Renal cortex interstitium (tissue), 11 donors: ENCODE measurements at regions not wholly inside any gene's neighbourhood (a gene's known extent, or its start where the extent isn't known, plus 50 kb on each side); places are given as distances from the start of the nearest gene placed in this dataset.
A peak's percentile ranks its signal among the peaks of the same experiment; 100 is the strongest.
"Not testable (repeated sequence)": the region's sequence is repeated elsewhere in the genome, so short reads cannot be mapped to it uniquely, and the experiment has no call there.

Experiments used
- DNase-seq, 11 donors: peaks; one replicate each; pipeline ENCODE4 v3.0.0-alpha.2; 2013; ENCODE audit warnings: low read depth in 9 of 11, low spot score in 4 of 11; ENCODE audit errors: extremely low read depth in 1 of 11

DNA sequence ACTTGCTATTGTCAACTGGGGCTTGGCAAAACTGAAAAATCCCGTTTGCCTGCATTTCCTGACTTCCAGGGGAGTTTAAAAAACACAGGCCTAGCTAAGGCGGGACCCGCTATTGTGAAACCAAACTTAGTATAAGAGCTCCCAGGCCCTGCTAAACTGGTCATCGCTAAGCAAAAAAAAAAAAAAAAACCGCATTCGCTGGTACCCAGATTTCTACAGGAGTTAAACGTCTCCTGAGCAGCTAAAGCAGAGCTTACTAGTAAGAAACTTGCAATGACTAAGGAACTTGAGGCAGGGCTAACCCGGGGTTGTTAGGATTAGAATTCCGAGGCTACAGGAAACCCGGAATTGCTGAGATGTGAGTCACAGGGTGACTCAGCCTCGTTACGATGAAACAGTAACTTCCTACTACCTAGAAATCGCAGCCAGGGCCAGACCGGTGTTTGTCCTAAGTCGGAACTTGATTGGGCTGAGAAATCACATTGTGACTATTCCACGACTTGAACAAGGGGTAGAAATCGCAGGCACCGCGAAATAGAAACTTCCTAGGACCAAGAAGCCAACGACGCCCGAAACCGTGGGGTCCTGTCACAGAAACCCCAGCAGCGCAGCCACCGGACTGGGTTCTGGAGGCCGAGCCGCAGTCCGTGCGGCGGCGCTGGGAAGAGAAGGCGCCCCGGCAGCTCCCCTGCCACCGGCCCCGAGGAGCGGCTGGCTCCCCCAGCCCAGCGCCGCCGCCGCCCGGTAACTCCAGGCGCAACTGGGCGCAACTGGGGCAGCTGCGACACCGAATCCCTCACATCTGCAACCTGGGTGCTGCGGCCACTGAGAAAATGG is 89.4 kb downstream of the ANXA2R start:
- peak in 5 of 11 donors; percentile 32 to 58 (median 47) for DNase-seq

DNA sequence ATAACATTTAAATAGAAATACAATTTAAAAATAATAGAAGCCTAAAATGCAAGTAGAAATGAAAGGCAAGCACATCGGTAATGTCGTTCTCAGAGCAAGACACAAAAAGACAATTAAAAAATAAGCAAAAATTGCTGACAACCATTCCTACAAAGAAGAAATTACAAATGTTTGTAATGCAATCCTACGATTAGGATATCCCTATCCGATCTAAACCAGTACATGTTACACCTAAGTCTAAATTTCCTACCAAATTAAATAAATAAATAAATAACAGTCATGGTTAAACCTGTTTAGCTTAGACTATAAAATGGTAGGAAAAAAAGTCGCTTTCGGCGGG is 90.0 kb downstream of the ANXA2R start:
- no peak for DNase-seq

DNA sequence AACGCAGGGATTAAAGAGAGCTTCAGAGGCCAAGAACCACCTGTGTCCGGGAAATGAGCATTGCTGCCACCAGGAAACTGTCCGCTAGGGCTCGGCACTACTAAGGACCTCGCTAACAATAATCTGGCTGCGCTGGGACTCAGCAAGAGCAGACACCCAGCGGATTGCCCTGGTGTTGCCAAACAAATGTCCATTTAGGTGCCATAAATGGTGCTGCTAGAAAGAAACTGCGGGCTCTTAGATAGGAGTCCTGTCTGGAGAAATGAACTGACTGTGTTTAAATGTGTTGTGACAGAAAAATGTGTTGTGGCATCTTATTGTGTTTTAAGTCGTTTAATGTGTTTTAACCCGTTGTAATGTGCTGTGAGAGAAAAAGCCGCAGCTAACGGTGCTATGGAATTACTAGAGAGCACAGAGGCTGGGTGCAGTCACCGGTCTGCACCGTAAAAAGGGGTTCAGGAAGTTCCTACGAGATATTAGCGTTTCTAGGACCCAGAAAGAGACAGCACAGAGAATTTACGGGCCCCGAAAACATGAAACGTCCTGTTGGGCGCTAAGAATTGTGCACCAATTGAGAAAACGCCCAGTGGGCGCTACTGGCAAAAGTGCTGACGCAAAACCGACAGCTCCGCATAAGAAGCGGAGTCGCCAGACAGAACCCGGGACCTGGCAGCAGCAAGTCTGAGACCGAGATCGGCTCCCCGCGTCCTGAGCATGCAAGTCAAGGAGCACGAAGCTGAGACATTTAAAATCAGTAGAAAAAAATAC is 90.6 kb downstream of the ANXA2R start:
- DNase-seq = peak in 2 of 11 donors; percentile 42 to 60

DNA sequence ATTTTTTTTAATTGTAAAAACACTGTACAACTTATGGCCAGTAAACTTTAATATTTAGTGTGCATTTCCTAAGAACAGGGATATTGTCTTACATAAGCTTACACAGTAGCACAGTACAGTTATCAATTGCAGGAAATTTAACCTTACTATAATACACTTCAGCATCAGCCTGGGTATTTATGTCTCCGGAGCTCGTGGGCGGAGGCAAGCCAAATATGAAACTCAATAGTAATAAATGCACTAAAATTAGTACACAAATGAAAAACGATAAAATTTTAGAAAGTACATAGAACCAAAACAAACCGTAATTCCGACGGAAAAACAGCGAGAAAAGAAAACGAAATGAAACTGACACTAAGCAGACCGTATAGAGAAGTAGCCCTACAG is 91.2 kb downstream of the ANXA2R start:
- no peak for DNase-seq

DNA sequence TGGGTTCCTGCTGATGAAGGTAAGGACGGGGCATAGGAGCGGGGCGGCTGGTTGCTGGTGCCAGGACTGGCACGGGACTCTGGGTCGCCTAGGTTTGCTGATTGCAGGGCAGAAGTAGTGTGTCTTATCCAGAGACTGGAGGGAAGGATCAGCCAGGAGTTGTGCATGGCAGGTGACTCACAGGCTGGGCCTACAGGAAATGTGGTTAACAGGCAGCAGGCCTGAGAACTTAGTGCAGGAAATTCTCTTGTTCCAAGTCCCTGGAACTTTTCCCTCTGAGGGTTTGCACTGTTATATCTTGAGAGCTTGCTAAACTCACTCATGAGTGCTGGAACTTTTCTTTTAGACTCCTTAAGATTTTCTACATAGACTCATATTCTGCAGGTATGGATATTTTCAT is 95.1 kb downstream of the ANXA2R start:
- DNase-seq = no peak

DNA sequence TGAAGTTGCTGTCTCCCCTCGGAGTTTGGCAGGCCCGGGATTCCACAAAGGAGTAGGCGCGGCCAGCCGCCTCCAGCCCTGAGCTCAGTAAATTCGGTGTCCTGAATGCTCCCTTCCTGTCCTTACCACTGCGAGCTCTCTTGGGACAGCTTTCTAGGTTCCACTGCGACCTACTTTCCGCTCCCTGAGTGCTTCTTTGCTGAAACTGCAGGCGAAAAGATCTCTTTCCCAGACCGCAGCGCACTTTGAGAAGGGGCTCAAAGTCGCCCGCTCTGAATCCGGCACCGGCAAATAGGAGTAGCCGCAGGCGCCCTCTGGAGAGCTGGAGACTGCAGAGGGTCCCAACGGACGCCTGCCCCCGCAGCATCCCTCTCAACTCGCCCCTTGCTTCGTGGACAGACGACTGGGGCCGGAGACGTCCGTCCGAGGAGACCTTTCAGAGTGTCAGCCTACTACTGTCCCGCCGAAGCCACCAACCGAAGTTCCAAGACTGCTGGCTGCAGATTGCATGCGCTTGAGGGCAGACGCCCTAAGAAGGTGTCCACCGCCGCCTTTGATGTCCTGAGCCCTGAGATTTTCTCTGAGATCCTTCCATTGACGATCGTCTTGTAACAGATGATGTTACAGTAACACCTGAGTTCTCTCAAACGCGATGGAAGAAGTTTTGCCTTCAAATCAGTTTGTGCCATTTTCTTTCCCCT is 96.0 kb downstream of the ANXA2R start:
- no peak for DNase-seq

DNA sequence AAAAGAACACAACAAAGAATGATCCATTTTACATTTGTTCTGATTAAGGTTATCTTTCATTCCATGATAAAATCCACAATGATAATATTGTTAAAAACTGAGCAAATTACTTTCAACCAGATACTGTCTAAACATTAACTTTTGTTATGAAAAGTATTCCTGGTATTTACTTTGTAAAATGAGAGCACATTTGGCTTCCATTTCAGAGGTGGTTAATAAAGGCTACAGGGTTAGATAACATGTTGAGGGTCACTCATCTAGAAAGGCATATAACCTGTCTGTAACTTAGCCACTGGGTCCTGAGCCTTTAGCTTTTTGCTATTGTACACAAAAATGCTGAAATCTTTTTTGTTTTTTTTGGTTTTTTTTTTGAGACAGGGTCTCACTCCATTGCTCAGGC is 99.3 kb downstream of the ANXA2R start:
- DNase-seq = no peak

DNA sequence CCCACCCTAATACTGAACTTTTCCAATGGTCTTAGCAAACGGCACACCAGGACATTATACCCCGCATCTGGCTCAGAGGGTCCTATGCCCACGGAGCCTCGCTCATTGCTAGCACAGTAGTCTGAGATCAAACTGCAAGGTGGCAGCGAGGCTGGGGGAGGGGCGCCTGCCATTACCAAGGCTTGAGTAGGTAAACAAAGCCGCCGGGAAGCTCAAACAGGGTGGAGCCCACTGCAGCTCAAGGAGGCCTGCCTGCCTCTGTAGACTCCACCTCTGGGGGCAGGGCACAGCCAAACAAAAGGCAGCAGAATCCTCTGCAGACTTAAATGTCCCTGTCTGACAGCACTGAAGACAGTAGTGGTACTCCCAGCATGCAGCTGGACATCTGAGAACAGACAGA is 108.1 kb downstream of the ANXA2R start:
- DNase-seq = not testable (repeated sequence)

DNA sequence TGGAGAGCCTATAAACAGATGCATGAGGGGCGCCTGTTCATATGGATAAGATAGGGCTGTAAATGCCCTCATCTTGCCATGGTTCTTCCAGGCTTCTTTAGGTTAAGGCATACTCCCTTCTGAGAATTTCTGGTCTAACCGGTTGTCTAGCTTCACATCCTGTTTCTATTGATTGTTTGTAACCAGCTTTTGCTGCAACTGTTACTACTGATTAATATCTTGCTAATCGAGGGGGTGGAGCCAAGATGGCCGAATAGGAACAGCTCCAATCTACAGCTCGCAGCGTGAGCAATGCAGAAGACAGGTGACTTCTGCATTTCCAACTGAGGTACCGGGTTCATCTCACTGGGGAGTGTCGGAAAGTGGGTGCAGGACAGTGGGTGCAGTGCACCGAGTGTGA is 108.7 kb downstream of the ANXA2R start:
- not testable (repeated sequence) for DNase-seq

DNA sequence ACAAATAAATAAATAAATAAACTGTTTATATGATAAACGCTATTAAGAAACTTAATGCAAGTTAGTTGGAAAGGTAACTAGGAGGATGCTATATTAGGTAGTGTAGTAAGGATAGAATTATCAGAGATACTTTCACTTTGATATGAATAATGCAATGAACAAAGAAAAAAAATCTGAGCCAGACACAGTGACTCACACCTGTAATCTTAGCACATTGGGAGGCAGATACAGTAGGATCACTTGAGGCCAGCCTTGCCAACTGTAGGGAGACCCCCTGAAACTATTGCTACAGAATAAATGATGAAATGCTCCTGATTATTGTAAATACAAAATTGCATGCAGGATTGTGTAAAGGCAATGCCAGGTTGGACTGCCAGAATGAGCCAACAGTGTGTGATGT is 109.2 kb downstream of the ANXA2R start:
- DNase-seq = no peak

DNA sequence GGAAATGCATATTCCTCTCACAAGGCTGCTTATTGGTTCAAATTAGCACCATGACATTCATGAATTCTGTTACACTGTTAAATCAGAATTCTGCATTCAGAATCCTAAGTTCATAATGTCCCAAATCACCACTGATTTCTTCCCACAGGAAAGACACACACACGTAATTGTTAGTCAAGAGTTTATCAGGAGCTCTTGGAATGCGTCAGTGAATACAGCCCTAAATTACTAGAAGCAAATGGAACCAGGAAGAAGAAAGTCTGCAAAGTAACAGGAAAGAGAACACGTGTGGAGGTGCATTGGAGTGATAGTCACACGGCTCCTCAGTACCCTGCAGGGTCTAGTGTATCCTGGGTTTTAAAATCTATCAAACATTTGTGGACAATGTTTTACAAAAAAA is 110.2 kb downstream of the ANXA2R start:
- DNase-seq = no peak

DNA sequence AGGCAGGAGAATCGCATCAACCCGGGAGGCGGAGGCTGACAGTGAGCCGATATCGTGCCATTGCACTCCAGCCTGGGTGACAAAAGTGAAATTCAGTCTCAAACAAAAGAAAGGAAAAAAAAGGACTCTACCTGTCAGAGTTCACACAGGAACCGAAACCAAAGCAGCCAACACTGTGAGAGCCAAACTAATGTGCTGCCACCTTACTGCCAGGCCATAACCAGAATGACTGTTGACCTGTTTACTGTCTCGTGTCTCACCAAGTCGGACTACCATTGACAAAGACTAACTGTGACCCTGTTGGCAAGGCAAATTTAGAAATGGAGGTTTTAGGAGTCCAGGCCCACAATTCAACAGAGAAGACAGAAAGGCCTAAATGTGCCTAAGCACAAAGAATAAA is 112.4 kb downstream of the ANXA2R start:
- DNase-seq = no peak

DNA sequence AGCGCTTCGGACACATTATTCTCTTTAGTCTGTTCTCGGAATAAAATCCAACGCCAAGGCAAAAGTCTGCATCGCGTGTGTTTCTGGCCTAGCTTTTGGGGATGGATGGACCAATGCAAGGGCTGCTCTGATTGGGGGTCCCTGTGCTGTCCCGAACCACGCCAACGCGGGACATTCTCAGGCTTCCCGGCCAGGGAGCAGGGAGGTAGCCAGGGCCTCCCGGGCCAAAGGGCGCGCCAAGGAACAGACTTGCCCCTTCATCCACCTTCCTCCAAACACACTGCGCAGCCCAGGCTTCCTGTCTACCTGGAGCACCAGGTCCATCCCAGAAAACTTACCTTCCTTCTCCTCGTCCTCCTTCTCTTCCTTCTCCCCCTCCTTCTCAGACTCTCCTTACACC is 113.0 kb upstream of the SELENOP start:
- DNase-seq = no peak

DNA sequence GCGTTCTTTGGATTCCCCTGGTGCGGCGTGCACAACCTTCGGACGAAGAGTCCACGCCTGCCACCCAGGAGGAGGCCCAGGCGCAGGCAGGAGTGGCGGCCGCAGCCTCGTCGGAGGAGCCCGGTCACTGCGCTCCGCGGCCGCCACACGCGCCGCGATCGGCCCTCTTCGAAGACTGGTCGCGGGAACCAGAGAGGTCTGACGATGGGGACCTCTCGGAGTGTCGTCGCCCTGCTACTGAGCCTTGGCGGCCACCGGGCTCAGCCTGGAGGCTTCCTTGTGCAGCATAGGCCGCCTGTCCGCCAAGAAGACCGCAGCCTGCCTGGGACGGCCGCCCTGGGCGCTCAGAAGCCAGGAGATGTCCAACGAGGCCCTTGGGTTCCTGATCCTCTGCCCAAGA is 112.5 kb upstream of the SELENOP start:
- DNase-seq = no peak

DNA sequence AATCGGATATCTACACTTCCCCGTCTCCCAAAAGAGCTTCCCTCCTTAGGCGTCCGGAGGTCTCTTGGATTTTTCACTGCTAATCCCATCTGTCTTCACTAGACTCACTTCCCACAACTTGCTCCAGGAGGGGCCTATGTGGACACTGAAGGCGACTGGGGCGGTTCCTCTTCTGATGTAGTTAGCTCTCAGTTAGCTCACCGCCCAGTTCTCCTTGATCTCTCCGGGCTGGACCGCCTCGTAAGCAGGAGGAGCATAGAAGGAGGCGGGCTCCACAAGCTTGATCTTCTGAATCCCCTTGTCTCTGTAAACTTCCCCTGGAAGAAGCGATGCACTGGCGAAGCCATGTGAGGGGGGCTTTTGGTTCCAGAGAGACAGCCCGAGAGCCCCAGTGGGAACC is 112.0 kb upstream of the SELENOP start:
- DNase-seq = no peak

DNA sequence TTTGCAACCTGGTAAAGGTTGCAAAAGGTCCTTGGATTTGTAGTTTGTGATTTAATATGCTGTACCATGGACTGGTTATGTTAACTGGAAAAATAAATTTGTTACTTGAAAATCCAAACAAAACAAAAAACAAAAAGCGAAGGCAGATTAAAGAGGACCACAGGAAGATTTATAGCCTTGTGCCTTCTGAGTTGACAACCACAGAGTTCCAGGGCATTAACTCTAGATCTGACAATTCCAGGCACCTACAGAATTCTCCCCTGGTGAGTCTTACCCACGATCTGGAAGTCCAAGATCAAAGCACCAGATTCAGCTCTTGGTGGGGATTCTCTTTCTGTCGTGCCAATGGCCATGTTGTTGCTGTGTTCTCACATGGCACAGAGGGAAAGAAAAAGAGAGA is 107.9 kb upstream of the SELENOP start:
- DNase-seq = no peak

DNA sequence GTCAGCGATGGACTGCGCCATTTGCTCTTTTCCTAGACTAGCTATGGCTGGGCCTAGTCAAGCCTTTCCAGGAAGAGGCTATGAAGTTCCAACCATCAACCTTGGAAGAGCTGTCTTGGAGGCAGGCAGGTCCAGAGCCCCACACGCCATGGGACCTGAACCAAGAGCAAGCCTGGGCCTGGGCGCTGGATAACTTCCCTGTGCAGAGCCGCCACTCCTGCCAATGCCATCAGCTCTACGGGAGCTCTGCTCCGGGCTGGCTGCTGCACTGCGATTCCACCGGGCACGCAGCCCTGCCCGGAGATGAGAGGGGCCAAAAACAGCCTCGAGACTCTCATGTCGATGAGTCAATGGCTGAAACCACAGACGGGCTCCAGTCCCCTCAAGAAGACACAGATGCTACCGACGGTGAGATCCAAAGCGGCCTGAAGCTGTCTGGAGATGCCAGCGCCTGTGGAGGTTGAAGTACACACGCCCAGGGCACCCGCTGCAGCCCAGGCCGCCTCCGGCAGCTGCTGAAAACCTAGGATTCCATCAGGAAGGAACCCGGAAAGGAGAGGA is 103.7 kb upstream of the SELENOP start:
- no peak for DNase-seq

DNA sequence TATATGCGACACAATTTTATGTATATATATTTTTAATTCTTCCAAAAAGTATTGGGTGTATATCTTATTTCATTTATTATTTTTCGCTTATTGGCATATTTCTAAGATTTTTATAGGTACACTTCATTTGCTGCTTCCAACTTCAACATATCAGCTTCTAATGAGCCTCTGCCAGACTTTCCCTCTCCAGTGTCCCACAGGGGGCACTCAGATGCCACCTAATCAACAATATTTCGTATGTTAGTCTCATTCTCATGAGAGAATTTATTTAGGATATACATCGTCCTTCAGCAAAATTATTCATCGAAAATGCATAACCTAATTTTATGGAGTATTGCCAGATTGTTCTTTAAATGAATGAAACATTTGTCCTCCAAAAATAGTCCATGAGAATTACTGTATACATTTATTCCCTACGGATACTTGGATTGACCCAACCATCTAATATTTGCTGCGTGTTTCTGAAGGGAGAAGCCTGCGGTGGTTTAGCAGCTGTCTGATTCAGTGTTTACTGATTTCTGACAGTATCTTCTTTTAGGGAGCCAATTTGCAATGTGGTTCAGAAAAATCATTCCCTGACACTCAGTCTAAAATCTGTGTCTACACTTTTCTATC is 100.6 kb upstream of the SELENOP start:
- no peak for DNase-seq
